ENCODE measurements at regions not wholly inside any gene's neighbourhood (a gene's known extent, or its start where the extent isn't known, plus 50 kb on each side); places are given as distances from the start of the nearest gene placed in this dataset.

DNA sequence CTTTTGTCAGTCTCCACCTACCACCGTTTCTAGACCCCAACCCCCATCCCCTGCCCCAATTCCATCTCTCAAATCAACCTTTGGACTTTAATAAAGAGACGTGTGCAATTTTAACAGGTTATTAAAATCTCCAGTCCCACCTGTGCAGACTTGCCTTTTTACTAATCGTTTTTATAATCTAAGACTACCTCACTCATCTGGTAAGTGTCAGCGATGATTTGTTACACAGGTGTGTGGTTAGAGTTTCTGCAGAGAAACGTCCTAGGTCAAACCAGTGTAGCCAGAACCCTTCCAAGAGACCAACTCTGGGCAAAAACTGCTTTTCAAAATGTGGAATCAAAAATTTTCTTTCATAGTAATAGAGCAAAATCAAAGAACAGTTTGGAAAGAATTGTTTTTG is 60.4 kb upstream of the PELI2 start:
- Histone ChIP-seq H3K9me3 (ENCODE audit: control insufficient read depth in 1 of 2, insufficient read depth in 1 of 2, low read length in 2 of 2) (no peaks in the 10 kb centered on the region), H3K4me1 (ENCODE audit: insufficient read depth, low read length) (no peaks in the 10 kb centered on the region), H3K36me3 (ENCODE audit: insufficient read depth, low read length) (no peaks in the 10 kb centered on the region), H3K4me3 (ENCODE audit: low read length) (no peak overlapping the region), H3K27me3 (ENCODE audit: control insufficient read depth in 1 of 2, insufficient read depth in 2 of 2, low read length in 2 of 2) (no peaks in the 10 kb centered on the region), H3K27ac (ENCODE audit: low read depth in 1 of 2, low read length in 2 of 2) (no peak overlapping the region)
- CTCF ChIA-PET: no interaction called here
- no peak for TF ChIP-seq CTCF (IDR thresholded peaks at IDR 0.05)
- no peaks in the 10 kb centered on the region for H3K36me3 Mint-ChIP-seq (ENCODE audit: low read depth)
- intact Hi-C loops (cut with DNase I, micrococcal nuclease): loop anchor here in 1 of 2 experiments (5.0 kb wide), 1 partner anchor 60 kb away; the partner anchor contains the start of gene PELI2
- peaks cover 16% of the 10 kb centered on the region for H3K27me3 Mint-ChIP-seq
- POLR2A ChIA-PET: no interaction called here
- no peak overlapping the region for H3K4me3 Mint-ChIP-seq
- H3K9me3 Mint-ChIP-seq: no peaks in the 10 kb centered on the region
- DNase-seq (no peak), ATAC-seq (ENCODE audit: poor library complexity) (no peak)
- H3K27ac Mint-ChIP-seq: no peak overlapping the region
- H3K4me1 Mint-ChIP-seq (ENCODE audit: low read depth): no peaks in the 10 kb centered on the region

- peaks cover 22% of the 10 kb centered on the region for H3K27me3 Mint-ChIP-seq
- no peak overlapping the region for H3K27ac Mint-ChIP-seq
- no peak overlapping the region for H3K27ac ChIP-seq (ENCODE audit: low read depth in 1 of 2, low read length in 2 of 2)
- TF ChIP-seq CTCF (IDR thresholded peaks at IDR 0.05): no peak
- H3K4me3 ChIP-seq (ENCODE audit: low read length): no peak overlapping the region
- intact Hi-C loops (cut with DNase I, micrococcal nuclease): loop anchor here in 1 of 2 experiments (5.0 kb wide), 1 partner anchor 58 kb away; the partner anchor contains the start of gene PELI2
- no peaks in the 10 kb centered on the region for H3K9me3 Mint-ChIP-seq
- no peaks in the 10 kb centered on the region for H3K36me3 ChIP-seq (ENCODE audit: insufficient read depth, low read length)
- no peaks in the 10 kb centered on the region for H3K4me1 Mint-ChIP-seq (ENCODE audit: low read depth)
- H3K27me3 ChIP-seq (ENCODE audit: control insufficient read depth in 1 of 2, insufficient read depth in 2 of 2, low read length in 2 of 2): no peaks in the 10 kb centered on the region
- CTCF ChIA-PET: interaction anchor here (1.4 kb wide), 1 partner anchor 17 kb away, joined by 3 read pairs; no protein-coding TSS in a partner anchor
- POLR2A ChIA-PET: interaction anchor here (1.0 kb wide), 1 partner anchor 59 kb away, joined by 3 read pairs; the partner anchor contains the start of gene PELI2
- H3K4me1 ChIP-seq (ENCODE audit: insufficient read depth, low read length): no peaks in the 10 kb centered on the region
- DNase-seq (no peak), ATAC-seq (ENCODE audit: poor library complexity) (no peak)
- no peaks in the 10 kb centered on the region for H3K9me3 ChIP-seq (ENCODE audit: control insufficient read depth in 1 of 2, insufficient read depth in 1 of 2, low read length in 2 of 2)
- no peaks in the 10 kb centered on the region for H3K36me3 Mint-ChIP-seq (ENCODE audit: low read depth)
- no peak overlapping the region for H3K4me3 Mint-ChIP-seq
Observed at GRCh38 chr14:56059054-56059453, 59.2 kb upstream of the PELI2 start.

- Histone ChIP-seq H3K4me1 (ENCODE audit: insufficient read depth, low read length) (no peaks in the 10 kb centered on the region), H3K36me3 (ENCODE audit: insufficient read depth, low read length) (no peaks in the 10 kb centered on the region), H3K27ac (ENCODE audit: low read depth in 1 of 2, low read length in 2 of 2) (no peak overlapping the region), H3K4me3 (ENCODE audit: low read length) (no peak overlapping the region), H3K27me3 (ENCODE audit: control insufficient read depth in 1 of 2, insufficient read depth in 2 of 2, low read length in 2 of 2) (no peaks in the 10 kb centered on the region), H3K9me3 (ENCODE audit: control insufficient read depth in 1 of 2, insufficient read depth in 1 of 2, low read length in 2 of 2) (no peaks in the 10 kb centered on the region)
- intact Hi-C loops (cut with DNase I, micrococcal nuclease): loop anchor here in 1 of 2 experiments (10.0 kb wide), 1 partner anchor 214 kb away; no protein-coding TSS in a partner anchor
- POLR2A ChIA-PET: no interaction called here
- no peak for ATAC-seq (ENCODE audit: poor library complexity)
- Mint-ChIP-seq H3K27ac (no peak overlapping the region), H3K4me1 (ENCODE audit: low read depth) (no peaks in the 10 kb centered on the region), H3K27me3 (peaks cover 17% of the 10 kb centered on the region), H3K4me3 (no peak overlapping the region), H3K36me3 (ENCODE audit: low read depth) (no peaks in the 10 kb centered on the region), H3K9me3 (no peaks in the 10 kb centered on the region)
- no peak for TF ChIP-seq CTCF (IDR thresholded peaks at IDR 0.05)
- CTCF ChIA-PET: no interaction called here
- no peak for DNase-seq
Observed at GRCh38 chr14:56061051-56061450, 57.2 kb upstream of the PELI2 start.
